Uterus (tissue), 2 donors: ENCODE measurements at regions not wholly inside any gene's neighbourhood (a gene's known extent, or its start where the extent isn't known, plus 50 kb on each side); places are given as distances from the start of the nearest gene placed in this dataset.

Experiments used
- CTCF ChIP-seq, 4 experiments: fragments of 200-600 bp in 2 of 4; fragments of 450-650 bp in 2 of 4; sonication (generic) in 2 of 4; IDR thresholded peaks; one replicate each; pipeline ENCODE4 v1.5.1; 2016 to 2019; ENCODE audit warnings: antibody characterized with exemption in 4 of 4, mild to moderate bottlenecking in 2 of 4, moderate library complexity in 1 of 4
- POLR2A ChIP-seq, 2 donors: fragments of 450-650 bp; IDR thresholded peaks; one replicate each; pipeline ENCODE4 v1.6.1; 2016; ENCODE audit warnings: antibody characterized with exemption in 2 of 2, mild to moderate bottlenecking in 1 of 2, moderate library complexity in 1 of 2

- TF ChIP-seq CTCF (IDR thresholded peaks at IDR 0.05) = no peak
- no peak for TF ChIP-seq POLR2A (IDR thresholded peaks at IDR 0.05)
Measured at GRCh38 chr6:885051-885590, 192.2 kb upstream of the EXOC2 start.
